Common myeloid progenitor, CD34-positive (primary cell): ENCODE measurements at regions not wholly inside any gene's neighbourhood (a gene's known extent, or its start where the extent isn't known, plus 50 kb on each side); places are given as distances from the start of the nearest gene placed in this dataset.

Source experiments
- CTCF ChIA-PET: fragments of 350-600 bp; sonication (Branson Sonifier 250); formaldehyde crosslinking; loops from one replicate; lab custom pipeline; 2021; ENCODE audit warnings: antibody characterized with exemption; lab: Charles Lee
- POLR2A ChIA-PET: fragments of 350-600 bp; sonication (Branson Sonifier 250); formaldehyde crosslinking; loops from one replicate; lab custom pipeline; 2021; ENCODE audit warnings: antibody characterized with exemption; lab: Charles Lee
- DNase-seq, 3 donors: peaks; one replicate each; pipeline versions ENCODE4 v3.0.0 to v3.0.0-alpha.2; 2013
- H3K27ac ChIP-seq, 2 experiments: 1 replicate in 1 of 2; 2 replicates in 1 of 2; pipeline ENCODE4 v1.7.0; 2013; ENCODE audit warnings: inconsistent platforms in 2 of 2, low read length in 2 of 2, mild to moderate bottlenecking in 2 of 2, low read depth in 1 of 2, moderate library complexity in 1 of 2; ENCODE audit not compliant: severe bottlenecking in 2 of 2, insufficient read depth in 1 of 2, poor library complexity in 1 of 2
- H3K27me3 ChIP-seq, 5 experiments: replicated peaks in 2 of 5; 1 replicate in 3 of 5; 2 replicates in 2 of 5; pipeline versions ENCODE4 v1.6.1 to v1.7.0; 2013; ENCODE audit warnings: low read length in 4 of 5, mild to moderate bottlenecking in 2 of 5, moderate library complexity in 2 of 5, inconsistent platforms in 1 of 5; ENCODE audit not compliant: insufficient read depth in 5 of 5, control insufficient read depth in 4 of 5
- H3K36me3 ChIP-seq, 4 experiments: 1 replicate in 2 of 4; 2 replicates in 2 of 4; pipeline versions ENCODE4 v1.6.1 to v1.7.0; 2013; ENCODE audit warnings: low read length in 3 of 4, control low read depth in 1 of 4, mild to moderate bottlenecking in 1 of 4; ENCODE audit not compliant: control insufficient read depth in 4 of 4, insufficient read depth in 4 of 4
- H3K4me1 ChIP-seq, 4 experiments: 1 replicate in 3 of 4; 2 replicates in 1 of 4; pipeline versions ENCODE4 v1.6.1 to v1.7.1; 2013; ENCODE audit warnings: low read length in 3 of 4, mild to moderate bottlenecking in 3 of 4, control low read depth in 1 of 4, inconsistent platforms in 1 of 4, moderate library complexity in 1 of 4; ENCODE audit not compliant: control insufficient read depth in 4 of 4, insufficient read depth in 4 of 4; ENCODE audit errors: control extremely low read depth in 1 of 4
- H3K4me3 ChIP-seq, 7 experiments: 1 replicate in 4 of 7; 2 replicates in 3 of 7; pipeline versions ENCODE4 v1.5.1 to v1.7.0; 2013; ENCODE audit warnings: mild to moderate bottlenecking in 7 of 7, low read length in 6 of 7, moderate library complexity in 6 of 7, inconsistent platforms in 2 of 7, low read depth in 2 of 7, control low read depth in 1 of 7; ENCODE audit not compliant: insufficient read depth in 4 of 7, control insufficient read depth in 1 of 7; ENCODE audit errors: extremely low read depth in 1 of 7
- H3K9me3 ChIP-seq, 5 experiments: 1 replicate in 4 of 5; 2 replicates in 1 of 5; pipeline versions ENCODE4 v1.6.1 to v1.7.1; 2013; ENCODE audit warnings: low read length in 4 of 5, mild to moderate bottlenecking in 2 of 5, inconsistent platforms in 1 of 5, low read depth in 1 of 5, moderate library complexity in 1 of 5; ENCODE audit not compliant: control insufficient read depth in 4 of 5, insufficient read depth in 2 of 5; ENCODE audit errors: control extremely low read depth in 1 of 5
- WGBS: methylation state at CpG from one replicate; pipeline ENCODE4 v1.1.5; 2013; ENCODE audit not compliant: insufficient coverage; 5-methylcytosine and 5-hydroxymethylcytosine counted together

DNA sequence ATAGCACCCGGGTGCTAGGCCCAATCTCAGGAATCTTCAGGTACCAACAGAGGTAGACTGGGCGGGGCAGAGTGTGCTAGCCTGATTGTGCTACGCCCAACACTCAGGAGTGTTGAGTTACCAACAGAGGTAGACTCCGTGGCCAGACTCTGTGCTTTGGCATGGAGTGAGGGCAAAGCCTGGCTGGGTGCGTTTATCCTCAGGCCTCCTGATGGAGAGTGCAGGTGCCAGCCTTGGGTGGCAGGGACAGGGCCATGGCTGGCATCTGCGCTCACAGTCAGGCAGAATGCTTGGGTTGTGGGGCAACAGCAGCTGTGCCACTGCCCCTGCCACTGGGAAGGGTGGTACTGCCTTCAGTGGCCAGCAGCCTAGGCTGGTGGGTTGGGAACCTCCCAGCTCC is 111.6 kb downstream of the NEUROD6 start:
- Histone ChIP-seq H3K27ac (no peak overlapping the region), H3K36me3 (no peaks in the 10 kb centered on the region), H3K9me3 (peaks cover 0 to 16% (median 6%) of the 10 kb centered on the region in 5 experiments), H3K4me3 (no peak overlapping the region), H3K27me3 (no peaks in the 10 kb centered on the region), H3K4me1 (no peaks in the 10 kb centered on the region)
- ChIA-PET POLR2A (no interaction called here), CTCF (no interaction called here)
- 88% methylated on average over 6 of the region's 6 CpGs for WGBS
- no peak for DNase-seq

DNA sequence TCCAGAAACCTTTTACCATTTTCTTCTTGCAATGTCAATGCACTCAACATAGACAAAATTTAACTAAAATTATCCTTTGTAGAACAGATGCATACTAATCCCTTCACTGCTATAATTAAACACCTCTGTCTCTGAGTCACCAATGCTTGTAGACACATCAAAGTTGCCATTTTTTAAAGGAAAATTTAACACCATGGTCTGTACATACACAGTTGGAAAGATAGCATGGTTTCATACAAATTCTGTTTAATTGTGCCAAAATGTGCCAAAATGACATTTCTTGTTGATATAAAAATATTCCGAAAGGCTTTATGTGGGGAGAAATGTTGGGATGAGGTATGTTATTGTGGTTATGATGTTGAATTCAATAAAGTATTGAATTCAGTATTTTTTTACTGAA is 125.8 kb downstream of the NEUROD6 start:
- no peaks in the 10 kb centered on the region for H3K27me3 ChIP-seq
- no peaks in the 10 kb centered on the region for H3K36me3 ChIP-seq
- ChIA-PET CTCF (no interaction called here), POLR2A (no interaction called here)
- H3K4me3 ChIP-seq = no peak overlapping the region
- H3K4me1 ChIP-seq = no peaks in the 10 kb centered on the region
- H3K9me3 ChIP-seq = no peaks in the 10 kb centered on the region
- WGBS = 100% methylated on average over 1 of the region's 1 CpG
- H3K27ac ChIP-seq = no peak overlapping the region
- no peak for DNase-seq

DNA sequence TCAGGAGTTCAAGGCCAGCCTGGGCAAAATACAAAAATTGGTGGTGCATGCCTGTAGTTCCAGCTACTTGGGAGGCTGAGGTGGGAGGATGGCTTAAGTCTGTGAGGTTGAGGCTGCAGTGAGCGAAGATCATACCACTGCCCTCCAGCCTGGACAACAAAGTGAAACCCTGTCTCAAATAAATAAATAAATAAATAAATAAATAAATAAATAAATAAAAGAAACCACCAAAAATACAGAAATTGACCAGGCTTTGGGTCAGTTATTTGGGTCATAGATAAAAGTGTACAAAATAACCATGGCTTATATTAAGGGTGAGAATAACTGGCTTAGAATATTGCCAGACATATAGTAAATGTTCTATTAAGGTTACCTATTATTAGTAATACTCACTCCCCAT is 129.2 kb downstream of the NEUROD6 start:
- Histone ChIP-seq H3K27me3 (no peaks in the 10 kb centered on the region), H3K4me1 (no peaks in the 10 kb centered on the region), H3K4me3 (no peak overlapping the region), H3K9me3 (no peaks in the 10 kb centered on the region), H3K27ac (no peak overlapping the region), H3K36me3 (no peaks in the 10 kb centered on the region)
- DNase-seq = no peak
- CTCF ChIA-PET = no interaction called here
- no CpG with 5 or more reads among the region's 1 CpG for WGBS
- POLR2A ChIA-PET = no interaction called here

DNA sequence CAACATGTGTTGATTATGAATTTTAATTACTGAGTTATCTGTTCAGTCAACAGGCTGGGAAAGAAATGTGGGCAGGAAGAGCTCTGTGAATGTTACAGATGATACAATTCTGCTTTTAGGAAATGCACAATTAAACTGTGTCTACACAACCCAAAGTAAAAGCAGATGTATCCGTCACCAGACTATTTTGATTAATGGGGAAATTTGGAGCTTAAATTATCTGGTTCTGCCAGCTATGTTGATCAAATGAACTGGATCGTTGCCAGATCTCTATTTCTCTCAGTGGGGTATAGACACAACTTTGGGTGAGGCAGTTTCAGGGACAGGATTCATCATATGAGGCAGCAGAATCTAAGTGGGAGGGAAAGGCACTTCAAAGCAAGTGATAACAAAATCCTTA is 136.5 kb downstream of the NEUROD6 start:
- no peaks in the 10 kb centered on the region for H3K27me3 ChIP-seq
- H3K9me3 ChIP-seq = peaks cover 0 to 2% (median 0%) of the 10 kb centered on the region in 5 experiments
- DNase-seq = peak; percentile 27 to 75 (median 54)
- no peak overlapping the region for H3K27ac ChIP-seq
- H3K4me1 ChIP-seq = peaks cover 0 to 3% (median 0%) of the 10 kb centered on the region in 4 experiments
- CTCF ChIA-PET = no interaction called here
- H3K36me3 ChIP-seq = no peaks in the 10 kb centered on the region
- POLR2A ChIA-PET = no interaction called here
- 50% methylated on average over 1 of the region's 2 CpGs for WGBS
- no peak overlapping the region for H3K4me3 ChIP-seq

DNA sequence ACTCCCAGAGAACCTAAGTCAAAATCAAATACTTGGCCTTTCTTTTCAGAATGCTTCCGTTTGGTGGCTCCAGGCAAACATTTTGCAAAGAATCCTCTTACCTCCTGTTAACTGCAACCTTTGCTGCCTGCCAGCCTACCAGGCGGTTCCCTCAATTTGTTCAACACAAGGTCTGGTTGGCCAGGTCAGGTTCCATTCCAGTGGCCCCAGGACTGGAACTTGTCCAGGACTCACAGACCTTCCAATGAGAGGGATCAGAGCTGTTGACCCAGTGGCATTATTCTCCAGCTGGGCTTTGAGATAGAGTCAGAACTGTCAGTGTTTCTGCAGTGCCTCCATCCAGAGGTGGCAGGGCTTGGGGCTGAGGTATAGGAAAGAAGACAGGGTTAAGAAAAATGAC is 137.0 kb downstream of the NEUROD6 start:
- Histone ChIP-seq H3K4me3 (no peak overlapping the region), H3K27ac (no peak overlapping the region), H3K36me3 (no peaks in the 10 kb centered on the region), H3K4me1 (peaks cover 0 to 3% (median 0%) of the 10 kb centered on the region in 4 experiments), H3K9me3 (peaks cover 0 to 2% (median 0%) of the 10 kb centered on the region in 5 experiments), H3K27me3 (no peaks in the 10 kb centered on the region)
- DNase-seq = no peak
- ChIA-PET CTCF (no interaction called here), POLR2A (no interaction called here)
- whole genome bisulfite sequencing = 0% methylated on average over 1 of the region's 2 CpGs

DNA sequence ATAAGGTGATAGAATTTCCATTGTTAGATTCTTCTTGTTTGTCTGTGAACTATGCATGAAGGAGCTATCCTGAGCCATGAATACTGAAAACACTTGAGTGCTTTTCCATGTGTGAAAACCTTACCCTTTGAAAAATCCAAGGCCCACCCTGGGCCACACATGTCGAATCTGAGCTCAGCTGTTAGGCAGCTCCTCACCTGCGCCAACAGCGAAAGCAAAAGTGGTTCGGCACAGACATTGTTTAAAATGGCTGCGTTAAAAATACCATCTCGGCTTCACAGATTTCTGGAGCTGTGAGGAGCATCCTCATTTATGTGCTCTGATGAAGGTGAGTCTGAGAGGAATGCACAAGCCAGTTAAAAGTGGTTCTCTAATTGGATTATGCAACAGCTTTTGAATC is 137.7 kb downstream of the NEUROD6 start:
- Histone ChIP-seq H3K27me3 (no peaks in the 10 kb centered on the region), H3K9me3 (peaks cover 0 to 2% (median 0%) of the 10 kb centered on the region in 5 experiments), H3K4me1 (peaks cover 0 to 3% (median 0%) of the 10 kb centered on the region in 4 experiments), H3K36me3 (no peaks in the 10 kb centered on the region), H3K27ac (no peak overlapping the region), H3K4me3 (no peak overlapping the region)
- no peak for DNase-seq
- 96% methylated on average over 6 of the region's 6 CpGs for WGBS
- CTCF ChIA-PET = interaction anchor here (1.1 kb wide), 1 partner anchor 10 kb away, joined by 3 read pairs; no protein-coding TSS in a partner anchor
- POLR2A ChIA-PET = no interaction called here

DNA sequence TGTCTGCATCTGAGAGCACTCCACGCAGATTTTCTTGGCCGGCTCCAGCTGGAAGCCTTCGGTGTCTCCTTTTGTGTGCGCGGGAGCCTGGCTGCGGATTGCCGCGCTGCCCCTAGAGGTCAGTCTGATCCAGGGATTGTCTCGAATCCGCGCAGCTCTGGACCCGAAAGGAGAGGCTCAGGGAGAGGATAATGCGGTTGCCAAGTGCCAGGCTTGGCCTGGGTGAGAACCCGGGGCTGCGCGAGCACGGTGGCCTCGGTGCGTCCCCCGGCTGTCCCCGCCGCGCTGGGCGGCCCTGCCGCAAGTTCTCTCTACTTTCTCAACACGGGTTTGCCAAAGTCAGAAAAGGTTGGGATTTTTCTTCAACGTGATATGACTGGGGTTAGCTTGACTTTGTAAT is 140.9 kb downstream of the ADCYAP1R1 start:
- peak; percentile 21 to 42 (median 42) for DNase-seq
- H3K9me3 ChIP-seq = peaks cover 0 to under 1% (median 0%) of the 10 kb centered on the region in 5 experiments
- POLR2A ChIA-PET = no interaction called here
- peaks cover 0 to 4% (median 1%) of the 10 kb centered on the region in 4 experiments for H3K4me1 ChIP-seq
- H3K36me3 ChIP-seq = no peaks in the 10 kb centered on the region
- H3K27ac ChIP-seq = no peak overlapping the region
- CTCF ChIA-PET = interaction anchor here (1.0 kb wide), 2 partner anchors 9 to 10 kb away, joined by 3 read pairs; no protein-coding TSS in a partner anchor
- WGBS = 1% methylated on average over 11 of the region's 27 CpGs
- H3K27me3 ChIP-seq = peaks cover 0 to 16% (median 12%) of the 10 kb centered on the region in 5 experiments
- no peak overlapping the region for H3K4me3 ChIP-seq
